ENCODE measurements at regions not wholly inside any gene's neighbourhood (a gene's known extent, or its start where the extent isn't known, plus 50 kb on each side); places are given as distances from the start of the nearest gene placed in this dataset.
A peak's percentile ranks its signal among the peaks of the same experiment; 100 is the strongest.
"Not testable (repeated sequence)": the region's sequence is repeated elsewhere in the genome, so short reads cannot be mapped to it uniquely, and the experiment has no call there.

DNA sequence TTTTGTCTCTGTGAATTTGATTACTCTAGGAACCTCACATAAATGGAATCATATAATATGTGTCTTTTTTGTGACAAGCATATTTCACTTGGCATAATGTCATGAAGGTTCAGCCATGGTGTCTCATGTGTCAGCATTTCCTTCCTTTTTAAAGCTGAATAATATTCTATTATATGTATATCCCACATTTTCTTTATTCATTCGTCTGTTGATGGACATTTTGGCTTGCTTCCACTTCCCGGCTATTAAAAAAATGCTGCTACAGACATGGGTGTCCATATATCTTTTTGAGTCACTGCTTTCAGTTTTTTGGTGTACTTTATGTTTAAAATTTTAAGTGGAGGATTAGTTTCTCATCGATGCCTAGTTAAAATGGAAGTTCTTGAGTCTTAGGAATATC lies 59.8 kb upstream of the C5orf63 start:
- DNase-seq (ENCODE audit: low read depth in 2 of 2): no peak

GRCh38 chr5:127136908-127137307 lies 63.6 kb upstream of the C5orf63 start:
- no peak for DNase-seq (ENCODE audit: low read depth in 2 of 2)

DNA sequence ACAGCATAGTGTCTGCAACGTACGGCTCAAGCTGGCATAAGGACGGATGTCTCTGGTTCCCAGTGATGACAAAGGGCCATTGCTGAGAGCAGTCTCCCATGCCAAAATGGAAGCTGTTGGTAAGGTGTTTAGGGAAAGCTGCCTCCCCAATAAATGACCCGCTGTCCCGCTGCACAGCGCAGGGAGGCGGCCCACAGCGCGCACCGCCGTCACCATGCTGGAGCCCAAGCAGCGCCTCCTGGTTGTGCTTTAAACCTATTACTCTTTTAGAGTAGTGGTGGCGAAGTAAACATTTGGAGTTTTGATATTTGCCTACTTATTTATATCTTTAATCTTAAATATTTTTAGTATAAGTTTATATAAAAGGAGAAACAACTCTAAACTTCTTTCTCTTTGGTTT lies 70.4 kb upstream of the C5orf63 start:
- DNase-seq (ENCODE audit: low read depth in 2 of 2): no peak

GRCh38 chr5:127153031-127153430 lies 79.7 kb upstream of the C5orf63 start:
- DNase-seq (ENCODE audit: low read depth in 2 of 2): no peak

DNA sequence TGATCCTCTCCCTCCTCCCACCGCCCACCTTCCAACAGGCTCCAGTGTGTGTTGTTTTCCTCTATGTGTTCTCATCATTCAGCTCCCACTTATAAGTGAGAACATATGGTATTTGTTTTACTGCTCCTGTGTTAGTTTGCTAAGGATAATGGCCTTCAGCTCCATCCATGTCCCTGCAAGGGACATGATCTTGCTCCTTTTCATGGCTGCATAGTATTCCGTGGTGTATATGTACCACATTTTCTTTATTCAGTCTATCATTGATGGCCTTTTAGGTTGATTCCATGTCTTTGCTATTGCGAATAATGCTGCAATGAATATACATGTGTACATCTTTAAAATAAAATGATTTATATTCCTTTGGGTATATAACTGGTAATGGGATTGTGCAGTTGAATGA lies 80.2 kb upstream of the C5orf63 start:
- no peak for DNase-seq (ENCODE audit: low read depth in 2 of 2)

- no peak for DNase-seq (ENCODE audit: low read depth in 2 of 2)
These were observed 90.4 kb upstream of the C5orf63 start for GRCh38 chr5:127163750-127164149.

DNA sequence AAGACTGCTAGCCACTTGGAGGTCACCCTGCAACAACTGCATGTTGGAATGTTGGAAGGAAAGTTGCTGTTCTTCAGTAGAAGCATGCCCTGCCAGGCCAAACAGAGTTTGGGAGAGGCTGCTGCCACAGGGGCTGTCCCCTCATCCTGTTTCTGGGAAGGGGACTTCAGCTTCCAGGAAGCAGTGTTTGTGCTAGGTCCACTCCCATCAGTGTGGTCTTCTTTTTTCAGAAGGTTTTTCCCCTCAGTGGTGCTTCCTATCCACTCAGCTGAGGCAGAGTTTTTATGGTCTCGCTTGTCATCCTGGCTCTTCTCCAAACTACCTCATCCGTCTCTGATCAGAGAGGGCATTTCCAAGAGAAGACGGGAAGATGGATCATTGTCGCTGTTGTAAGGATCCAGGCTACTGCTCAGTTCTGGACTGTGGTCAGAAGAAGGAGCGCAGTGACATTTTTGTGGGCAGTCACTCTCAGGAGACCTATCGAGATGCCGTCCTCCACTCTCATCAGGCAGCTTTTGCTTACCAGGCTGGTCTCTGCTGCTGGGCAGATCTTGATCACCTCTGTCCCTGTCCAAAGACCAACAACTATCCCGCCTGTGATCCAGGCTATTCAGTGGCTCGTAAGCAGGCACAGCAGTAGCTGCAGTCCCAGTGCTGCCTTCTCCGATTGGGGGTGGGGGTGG lies 97.8 kb upstream of the C5orf63 start:
- DNase-seq (ENCODE audit: low read depth in 2 of 2): no peak

- DNase-seq (ENCODE audit: low read depth in 2 of 2): no peak
These were observed 103.5 kb upstream of the C5orf63 start for GRCh38 chr5:127176769-127177168.

DNA sequence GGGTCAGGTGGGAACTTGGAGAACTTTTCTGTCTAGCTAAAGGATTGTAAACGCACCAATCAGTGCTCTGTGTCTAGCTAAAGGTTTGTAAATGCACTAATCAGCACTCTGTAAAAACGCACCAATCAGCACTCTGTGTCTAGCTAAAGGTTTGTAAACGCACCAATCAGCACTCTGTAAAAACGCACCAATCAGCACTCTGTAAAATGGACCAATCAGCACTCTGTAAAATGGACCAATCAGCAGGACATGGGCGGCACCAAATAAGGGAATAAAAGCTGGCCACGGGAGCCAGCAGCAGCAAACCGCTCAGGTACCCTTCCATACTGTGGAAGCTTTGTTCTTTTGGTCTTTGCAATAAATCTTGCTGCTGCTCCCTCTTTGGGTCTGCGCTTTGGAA lies 108.0 kb upstream of the MEGF10 start:
- not testable (repeated sequence) for DNase-seq (ENCODE audit: low read depth in 2 of 2)

GRCh38 chr5:127183332-127183731 lies 107.3 kb upstream of the MEGF10 start:
- no peak for DNase-seq (ENCODE audit: low read depth in 2 of 2)

DNA sequence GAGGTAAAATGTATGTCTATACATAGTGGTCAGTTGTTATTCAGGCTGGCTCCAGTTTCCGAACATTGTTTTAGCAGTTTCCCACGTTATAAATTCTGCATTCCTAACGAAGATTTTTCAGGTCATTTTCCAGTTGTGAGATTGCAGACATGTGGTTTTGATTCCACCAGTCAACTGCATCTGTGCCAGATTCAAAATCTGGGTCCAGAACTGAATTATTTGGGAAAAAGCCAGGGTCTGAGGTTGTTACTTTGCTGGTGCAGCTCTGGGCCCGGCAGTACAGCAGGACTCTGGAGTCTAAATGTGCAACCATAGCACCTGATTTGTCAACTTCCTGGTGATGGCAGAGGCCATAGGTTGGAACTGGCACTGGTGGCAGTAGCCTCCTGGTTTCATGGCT lies 105.7 kb upstream of the MEGF10 start:
- DNase-seq (ENCODE audit: low read depth in 2 of 2): peak; percentile 20 to 24

GRCh38 chr5:127186657-127187056 lies 103.9 kb upstream of the MEGF10 start:
- no peak for DNase-seq (ENCODE audit: low read depth in 2 of 2)

- DNase-seq (ENCODE audit: low read depth in 2 of 2): no peak
These were observed 102.9 kb upstream of the MEGF10 start for GRCh38 chr5:127187706-127188105.

- DNase-seq (ENCODE audit: low read depth in 2 of 2): no peak
These were observed 98.4 kb upstream of the MEGF10 start for GRCh38 chr5:127192150-127192549.

DNA sequence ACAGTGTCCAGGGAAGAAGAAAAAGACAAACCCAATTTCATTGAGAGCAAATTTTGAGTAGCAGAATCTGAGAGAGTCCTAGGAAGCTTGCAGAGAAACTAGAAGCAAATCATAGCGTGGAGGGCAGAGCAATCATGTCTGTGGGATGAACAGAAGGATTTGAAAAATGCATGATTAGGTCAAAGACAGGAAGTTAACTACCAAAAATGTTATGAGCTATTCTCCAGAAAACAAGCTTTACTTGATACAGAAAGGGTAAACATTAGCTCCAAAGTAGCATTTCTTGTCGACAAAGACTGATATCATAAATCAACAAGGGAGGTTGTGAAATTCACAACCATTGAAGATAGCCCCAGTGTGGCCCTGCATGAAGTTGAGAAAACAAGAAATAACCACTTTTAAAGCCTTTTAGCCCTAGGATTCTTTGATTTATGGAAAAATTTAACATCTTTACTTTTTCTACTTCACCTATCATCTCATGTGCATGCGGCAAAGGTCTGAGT lies 97.7 kb upstream of the MEGF10 start:
- no peak for DNase-seq (ENCODE audit: low read depth in 2 of 2)

GRCh38 chr5:127196042-127196441 lies 94.6 kb upstream of the MEGF10 start:
- no peak for DNase-seq (ENCODE audit: low read depth in 2 of 2)

GRCh38 chr5:127197402-127198167 lies 93.0 kb upstream of the MEGF10 start:
- DNase-seq (ENCODE audit: low read depth in 2 of 2): not testable (repeated sequence)

- not testable (repeated sequence) for DNase-seq (ENCODE audit: low read depth in 2 of 2)
These were observed 87.9 kb upstream of the MEGF10 start for GRCh38 chr5:127202738-127203137.

DNA sequence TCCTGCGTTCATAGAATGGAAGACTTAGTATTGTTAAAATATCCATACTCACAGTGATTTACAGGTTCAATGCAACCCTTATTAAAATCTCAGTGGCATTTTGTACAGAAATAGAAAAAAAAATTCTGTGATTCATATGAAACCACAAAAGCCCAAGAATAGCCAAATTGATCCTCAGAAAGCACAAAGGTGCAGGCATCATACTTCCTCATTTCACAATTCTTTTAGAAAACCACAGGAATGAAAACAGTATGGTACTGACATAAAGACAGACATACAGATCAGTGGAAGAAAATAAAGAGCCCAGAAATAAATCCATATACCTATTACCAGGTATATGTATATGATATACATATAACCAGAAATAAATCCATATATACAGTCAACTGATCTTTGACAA lies 86.8 kb upstream of the MEGF10 start:
- DNase-seq (ENCODE audit: low read depth in 2 of 2): peak; percentile 31 to 33

- no peak for DNase-seq (ENCODE audit: low read depth in 2 of 2)
These were observed 85.4 kb upstream of the MEGF10 start for GRCh38 chr5:127205147-127205546.

- DNase-seq (ENCODE audit: low read depth in 2 of 2): peak; percentile 71 to 77
These were observed 84.1 kb upstream of the MEGF10 start for GRCh38 chr5:127206320-127207113.

DNA sequence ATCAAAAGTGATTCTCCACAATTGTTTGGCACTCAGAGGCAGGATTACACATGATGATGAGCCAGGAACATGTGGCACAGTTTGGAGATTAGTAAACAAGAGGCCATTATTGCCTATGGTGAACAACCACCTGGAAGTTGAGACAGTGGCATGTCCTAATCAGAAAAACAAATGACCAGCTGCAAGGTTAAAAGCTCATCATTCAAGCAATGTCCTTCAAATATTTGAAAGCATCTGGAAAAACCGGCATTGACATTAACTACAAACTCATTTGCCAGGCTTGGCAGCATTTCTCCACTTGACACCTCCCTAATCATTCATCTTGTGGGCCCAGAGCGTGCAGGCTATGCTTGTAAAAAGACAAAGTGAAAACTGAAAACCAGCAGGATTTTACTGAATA lies 80.6 kb upstream of the MEGF10 start:
- no peak for DNase-seq (ENCODE audit: low read depth in 2 of 2)
